DMS 273 (cell line): ENCODE measurements at regions not wholly inside any gene's neighbourhood (a gene's known extent, or its start where the extent isn't known, plus 50 kb on each side); places are given as distances from the start of the nearest gene placed in this dataset.
"Not testable (repeated sequence)": the region's sequence is repeated elsewhere in the genome, so short reads cannot be mapped to it uniquely, and the experiment has no call there.

Experiments
- DNase-seq: peaks from one replicate; lab custom pipeline; 2025; ENCODE audit not compliant: unreplicated experiment; lab: John Stamatoyannopoulos, UW

DNA sequence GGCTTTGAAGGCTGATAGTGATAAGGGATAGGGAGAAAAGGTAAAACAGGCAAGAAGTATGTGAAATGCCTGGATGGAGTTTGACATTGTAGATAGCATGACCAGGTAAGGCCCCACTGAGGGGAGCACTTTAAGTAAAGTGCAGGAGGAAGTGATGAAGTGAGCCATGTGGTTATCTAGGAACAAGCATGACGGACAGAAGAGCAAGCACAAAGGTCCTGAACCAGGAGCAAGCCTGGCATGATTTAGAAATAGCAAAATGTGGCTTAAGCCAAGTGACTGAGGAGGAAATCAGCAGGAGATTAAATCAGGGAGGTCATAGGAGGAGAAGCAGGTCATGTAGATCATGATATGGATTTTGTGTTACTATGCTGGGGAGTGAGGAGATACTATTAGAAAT lies 129.2 kb downstream of the GLUL start:
- DNase-seq, result no peak

DNA sequence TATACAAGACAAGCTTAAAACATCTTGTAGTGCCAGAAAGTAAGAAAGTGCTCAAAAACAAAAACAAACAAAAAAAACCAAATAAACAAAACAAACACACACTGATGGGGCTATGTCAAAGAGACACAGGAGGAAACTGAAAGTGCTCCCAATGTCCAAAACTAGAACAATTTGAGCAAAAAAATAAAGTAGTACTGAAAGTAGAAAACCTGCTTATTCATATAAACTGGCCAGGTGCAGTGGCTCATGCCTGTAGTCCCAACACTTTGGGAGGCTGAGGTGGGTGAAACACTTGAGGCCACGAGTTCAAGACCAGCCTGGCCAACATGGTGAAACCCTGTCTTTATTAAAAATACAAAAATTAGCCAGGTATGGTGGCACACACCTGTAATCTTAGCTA lies 129.9 kb downstream of the GLUL start:
- no peak for DNase-seq

DNA sequence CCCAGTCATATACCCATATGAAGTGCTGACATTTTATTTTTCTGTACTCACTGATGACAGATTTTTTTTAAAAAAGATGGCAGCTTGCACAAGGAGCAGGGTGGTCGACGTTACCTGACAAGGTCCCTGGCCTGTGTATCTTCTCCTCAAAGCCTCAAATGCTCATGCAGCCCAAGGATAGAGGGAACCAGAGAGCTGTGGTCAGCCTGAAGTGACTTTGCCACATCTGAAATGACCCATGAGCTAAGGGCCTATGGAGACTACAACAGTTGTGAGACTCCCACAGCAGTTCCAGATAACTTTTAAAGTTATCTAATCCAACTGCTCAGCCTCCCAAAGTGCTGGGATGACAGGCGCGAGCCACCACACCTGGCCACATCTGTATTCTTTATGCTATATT lies 131.1 kb downstream of the GLUL start:
- DNase-seq, result no peak

DNA sequence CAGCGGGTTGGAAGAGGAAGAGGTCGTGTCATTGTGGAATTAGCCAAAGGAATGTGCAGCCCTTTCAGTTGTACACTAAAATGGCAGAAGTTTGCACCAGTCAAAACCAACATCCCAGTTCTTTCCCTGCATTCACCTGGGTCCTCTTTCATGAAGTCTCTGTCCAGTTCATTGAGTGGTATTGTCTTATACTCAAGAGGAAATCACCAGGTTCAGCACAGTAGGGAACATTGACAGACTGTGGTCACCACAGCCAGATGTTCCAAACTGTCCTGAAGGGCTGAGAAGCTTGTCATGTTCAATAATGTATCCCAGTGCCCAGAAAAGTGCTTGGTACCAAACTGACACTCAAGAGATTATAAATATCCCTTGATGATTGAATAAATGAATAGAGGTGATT lies 131.6 kb downstream of the GLUL start:
- DNase-seq, result no peak

DNA sequence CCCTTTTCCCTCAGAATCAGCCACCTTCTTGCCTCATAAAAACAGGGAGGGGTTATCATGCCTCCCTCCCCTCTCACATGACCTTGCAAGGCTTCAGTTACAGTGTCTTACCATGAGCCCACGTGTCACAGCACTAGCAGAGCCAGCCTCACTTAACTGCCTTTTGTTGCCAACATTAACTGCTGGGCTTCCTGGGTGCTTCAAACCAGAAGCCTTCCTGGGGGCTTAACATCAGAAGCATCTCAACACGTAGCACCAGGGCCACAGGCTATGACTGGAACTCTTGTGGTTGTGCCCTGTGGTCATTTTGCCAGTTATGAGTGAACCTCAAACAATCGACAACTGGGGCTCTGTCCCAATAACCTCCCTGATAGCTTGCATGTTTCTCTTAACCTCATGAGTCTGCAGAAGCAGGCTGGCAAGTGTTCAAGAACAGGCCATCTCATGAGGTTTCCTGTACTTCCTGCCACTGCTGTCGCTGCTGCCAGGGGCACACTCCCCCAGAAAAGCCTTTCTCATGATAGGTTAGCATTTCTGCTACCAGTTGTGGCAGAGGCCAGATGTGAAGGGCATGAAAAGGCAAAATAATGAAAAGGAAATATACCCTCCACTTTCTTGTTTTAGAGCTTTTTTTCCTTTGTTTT lies 132.2 kb downstream of the GLUL start:
- DNase-seq, result no peak

DNA sequence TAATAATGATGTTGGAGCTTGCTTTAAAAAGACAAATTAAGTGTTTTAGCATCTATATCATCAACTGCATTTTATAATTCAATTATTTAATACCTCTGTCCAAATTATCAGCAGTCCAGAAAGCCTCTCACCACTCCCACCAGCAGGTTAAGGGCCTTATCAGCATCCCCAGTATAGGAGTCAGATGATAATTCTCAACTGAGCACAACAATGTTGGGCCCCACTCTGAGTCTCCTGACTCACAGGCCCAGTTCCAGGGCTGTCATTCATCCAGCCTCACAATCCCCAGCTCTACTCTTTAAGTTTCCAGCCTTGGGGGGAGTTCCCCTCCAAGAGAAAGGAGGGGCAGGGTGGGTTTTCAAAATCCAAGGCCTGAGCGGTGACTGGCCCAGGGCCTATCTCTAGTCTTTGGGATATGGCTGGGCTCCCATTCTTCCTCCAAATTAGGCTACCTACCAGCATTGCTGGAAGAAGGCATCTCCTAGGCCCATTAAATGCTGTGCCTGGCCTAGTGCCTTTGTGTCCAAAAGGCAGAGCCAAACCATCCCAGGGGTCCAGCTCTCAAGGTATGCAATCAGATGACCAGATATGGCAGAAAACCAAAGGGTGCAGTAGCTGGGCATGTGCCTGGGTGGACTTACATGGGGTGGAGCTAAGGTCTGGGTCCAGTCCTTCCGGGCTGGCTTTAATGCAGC lies 134.1 kb downstream of the GLUL start:
- no peak for DNase-seq

DNA sequence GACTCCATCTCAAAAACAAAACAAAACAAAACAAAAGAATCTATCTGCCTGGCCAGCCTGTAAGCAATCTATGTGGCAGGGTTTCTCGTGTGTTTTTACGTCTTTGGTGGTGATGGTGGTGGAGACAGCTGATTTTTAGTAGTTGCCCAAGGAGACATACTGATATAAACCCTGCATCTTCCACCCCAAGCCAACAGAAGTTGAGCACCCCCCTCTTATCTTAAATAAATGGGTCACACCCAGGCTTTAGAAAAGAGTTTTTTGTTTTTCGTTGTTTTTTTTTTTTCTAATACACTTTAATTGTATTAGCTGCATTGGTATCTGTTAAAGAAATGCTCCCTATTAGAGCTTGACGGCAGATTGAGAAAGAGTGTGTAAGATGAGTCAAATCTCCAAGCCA lies 134.7 kb downstream of the GLUL start:
- no peak for DNase-seq

DNA sequence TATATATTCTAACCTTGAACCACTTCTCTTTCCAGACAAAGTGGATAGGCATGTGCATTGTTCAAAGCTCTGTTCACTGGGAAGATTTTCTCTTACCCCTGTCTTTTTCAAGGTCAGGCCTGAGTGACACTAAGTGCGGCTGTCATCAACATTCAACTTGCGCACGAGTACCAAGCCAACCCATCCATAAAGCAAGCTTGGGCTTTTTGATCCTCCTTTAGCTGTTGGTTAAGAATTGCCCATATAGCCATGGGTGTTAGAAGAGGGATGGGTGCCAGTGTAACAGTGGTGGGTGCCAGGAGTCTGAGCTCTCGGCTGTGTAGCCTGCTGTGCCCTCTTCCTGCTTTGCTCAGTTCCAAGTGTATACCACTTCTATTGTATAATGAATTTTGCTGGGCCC lies 136.1 kb downstream of the GLUL start:
- DNase-seq, result no peak

DNA sequence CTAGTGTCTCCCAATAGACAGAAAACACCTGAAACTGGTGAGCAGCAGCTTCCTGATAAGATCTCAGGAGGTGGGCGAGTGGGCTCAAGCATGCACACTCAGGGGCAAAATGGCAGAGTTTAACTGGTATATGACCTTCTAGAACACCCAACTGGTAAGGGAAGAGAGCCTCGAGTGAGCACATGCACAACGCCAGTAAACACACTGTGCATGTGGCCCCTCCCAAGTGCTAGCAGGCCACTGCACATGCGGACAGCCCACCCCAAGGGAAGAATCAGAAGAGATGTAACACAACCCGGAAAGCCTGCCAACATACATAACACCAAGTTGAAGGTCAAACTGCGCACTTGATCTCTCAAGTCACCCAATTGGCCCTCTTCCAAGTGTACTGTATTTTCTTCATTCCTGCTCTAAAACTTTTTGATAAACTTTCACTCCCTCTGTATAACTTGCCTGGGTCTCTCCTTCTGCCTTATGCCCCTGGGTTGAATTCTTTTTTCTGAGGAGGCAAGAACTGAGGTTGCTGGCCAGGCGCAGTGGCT lies 138.2 kb downstream of the GLUL start:
- DNase-seq, result no peak

DNA sequence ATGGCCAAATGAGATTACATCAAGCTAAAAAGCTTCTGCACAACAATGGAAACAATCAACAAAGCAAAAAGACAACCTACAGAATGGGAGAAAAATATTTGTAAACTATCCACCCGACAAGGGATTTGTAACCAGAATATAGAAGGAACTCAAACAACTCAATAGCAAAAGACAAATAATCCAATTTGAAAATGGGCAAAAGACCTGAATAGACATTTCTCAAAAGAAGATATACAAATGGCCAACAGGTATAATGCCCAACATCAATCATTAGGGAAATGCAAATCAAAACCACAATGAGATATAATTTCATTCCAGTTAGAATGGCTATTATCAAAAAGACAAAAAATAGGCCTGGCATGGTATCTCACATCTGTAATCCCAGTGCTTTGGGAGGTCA lies 140.0 kb downstream of the GLUL start:
- no peak for DNase-seq

DNA sequence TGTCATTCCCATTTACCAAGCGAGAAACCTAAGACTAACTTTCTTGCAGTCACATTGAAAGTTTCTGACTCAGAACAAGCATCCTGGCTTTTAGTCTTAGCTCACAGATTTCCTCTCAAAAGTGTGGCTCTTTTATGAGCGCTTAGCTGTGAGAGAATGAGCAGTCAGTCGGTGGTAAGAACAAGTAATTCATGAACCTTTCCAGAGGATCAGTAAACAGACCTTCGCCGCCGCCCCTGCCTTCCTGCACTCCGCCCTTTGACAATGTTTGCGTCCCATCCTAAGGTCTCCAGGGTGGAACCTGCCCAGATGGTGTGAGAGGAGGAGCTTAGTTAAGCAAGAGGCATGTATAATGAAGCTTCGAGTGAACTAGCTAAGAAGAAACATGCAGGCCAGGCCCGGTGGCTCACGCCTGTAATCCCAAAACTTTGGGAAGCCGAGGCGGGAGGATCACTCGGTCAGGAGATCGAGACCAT lies 142.4 kb downstream of the GLUL start:
- peak; percentile 22 for DNase-seq

DNA sequence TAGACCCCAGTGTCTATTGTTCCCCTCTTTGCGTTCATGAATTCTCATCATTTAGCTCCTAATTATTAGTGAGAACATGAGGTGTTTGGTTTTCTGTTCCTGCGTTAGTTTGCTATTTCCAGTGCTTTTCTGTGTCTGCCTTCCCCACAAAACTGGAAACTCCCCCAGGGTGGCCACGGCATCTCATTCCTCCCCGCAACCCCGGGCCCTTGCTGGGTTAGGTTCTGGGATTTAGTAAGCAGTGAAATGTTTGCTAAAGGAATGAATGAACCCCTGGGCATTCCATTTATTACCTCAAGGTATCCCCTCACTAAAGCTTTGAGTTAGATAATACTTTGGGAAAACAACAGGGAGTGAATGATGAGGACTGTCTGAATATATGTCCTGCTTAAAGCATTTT lies 142.9 kb downstream of the GLUL start:
- DNase-seq, result no peak

DNA sequence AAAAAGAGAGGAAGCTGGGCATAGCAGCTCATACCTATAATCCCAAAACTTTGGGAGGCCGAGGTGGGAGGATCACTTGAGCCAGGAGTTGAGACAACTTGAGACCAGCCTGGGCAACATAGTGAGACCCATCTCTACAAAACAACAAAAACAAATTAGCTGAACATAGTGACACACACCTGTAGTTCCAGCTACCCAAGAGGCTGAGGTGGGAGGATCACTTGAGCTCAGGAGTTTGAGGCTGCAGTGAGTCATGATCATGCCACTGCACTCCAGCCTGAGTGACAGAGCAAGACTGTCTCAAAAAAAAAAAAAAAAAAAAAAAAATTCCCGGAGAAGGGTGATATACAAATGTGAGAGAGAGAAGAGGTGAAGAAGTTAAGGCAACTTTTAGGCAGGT lies 143.8 kb downstream of the GLUL start:
- DNase-seq, result not testable (repeated sequence)

DNA sequence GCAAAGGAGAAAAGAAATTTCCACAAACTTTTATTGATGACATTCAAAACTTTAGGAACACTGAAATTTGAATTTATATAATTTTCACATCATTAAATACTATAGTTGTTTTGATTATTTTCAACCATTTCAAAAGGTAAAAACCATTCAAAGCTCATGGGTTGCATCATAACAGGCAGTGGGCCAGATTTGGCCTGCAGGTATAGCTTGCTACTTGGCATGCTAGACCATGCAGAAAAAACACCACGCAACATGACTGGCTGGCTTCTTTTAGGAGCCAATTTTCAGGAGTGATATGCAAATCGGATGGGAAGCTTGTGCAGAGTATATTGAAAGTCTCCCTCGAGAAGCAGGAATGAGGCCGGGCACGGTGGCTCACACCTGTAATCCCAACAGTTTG lies 144.8 kb downstream of the GLUL start:
- no peak for DNase-seq

DNA sequence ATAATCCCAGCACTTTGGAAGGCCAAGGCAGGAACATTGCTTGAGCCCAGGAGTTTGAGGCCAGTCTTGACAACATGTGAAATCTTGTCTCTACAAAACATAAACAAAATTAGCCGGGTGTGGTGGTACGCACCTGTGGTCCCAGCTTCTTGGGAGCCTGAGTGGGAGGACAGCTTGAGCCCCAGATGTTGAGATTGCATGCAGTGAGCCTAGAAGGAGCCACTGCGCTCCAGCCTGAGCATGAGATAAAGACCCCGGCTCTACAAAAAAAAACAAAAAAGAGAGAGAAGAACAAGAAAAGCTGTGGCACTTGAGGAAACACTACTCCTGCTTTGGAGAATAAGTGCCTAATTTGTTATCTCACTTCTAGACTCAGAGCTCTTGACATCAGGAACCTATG lies 146.6 kb downstream of the GLUL start:
- no peak for DNase-seq

DNA sequence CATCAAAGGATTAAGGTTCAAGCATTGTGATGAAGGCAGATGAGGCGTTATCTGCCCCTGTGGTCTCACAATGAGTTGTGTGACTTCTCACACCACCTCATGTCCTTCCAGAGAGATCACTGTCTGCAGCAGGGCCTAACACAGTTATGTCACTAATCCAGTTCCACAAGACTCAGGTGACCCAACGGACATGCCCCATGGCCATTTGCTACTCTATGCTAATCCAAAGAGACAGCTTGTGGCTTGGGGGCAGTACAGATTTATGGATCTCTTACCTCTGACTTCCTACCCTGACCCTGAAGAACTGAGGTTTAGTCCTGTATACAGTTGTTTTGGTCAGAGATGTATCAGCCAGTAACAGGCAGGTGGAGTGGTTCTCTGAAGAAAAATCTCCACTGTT lies 147.1 kb downstream of the GLUL start:
- no peak for DNase-seq

DNA sequence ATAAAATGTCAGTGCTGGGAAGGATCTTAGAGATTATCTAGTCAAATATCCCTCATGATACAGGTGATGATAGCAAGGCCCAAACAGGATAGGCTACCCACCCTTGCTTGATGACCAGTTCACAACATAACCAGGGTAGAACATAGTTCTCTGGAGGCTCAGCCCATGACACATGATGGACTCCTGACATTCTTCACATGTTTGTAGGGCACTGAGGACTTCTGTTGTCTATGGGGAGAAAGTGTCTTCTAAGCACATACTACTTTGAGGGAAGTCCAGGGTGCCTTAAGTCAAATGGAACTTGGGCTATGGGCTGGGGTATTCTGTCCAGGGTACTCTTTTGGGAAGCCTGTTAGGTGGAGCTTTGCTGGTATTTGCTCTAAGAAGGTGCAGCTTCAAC lies 148.9 kb downstream of the GLUL start:
- no peak for DNase-seq

DNA sequence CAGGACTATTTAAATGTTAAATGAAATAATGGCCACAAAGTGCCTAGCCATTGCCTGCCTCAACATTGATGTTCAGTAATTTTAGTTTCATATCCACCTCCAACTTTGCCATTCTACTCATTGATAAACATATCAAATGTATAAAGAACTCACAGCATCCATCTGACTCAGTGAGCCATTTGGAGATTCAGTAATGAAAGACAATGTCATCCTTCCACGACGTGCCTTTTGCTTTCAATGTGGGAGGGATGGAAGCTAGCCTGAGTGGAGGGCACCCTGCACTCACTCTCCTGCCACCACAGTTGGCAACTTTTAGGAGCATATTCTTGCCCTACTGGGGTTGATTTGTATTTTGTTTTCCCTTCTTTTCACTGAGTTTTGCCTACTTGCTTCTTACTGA lies 151.5 kb downstream of the GLUL start:
- no peak for DNase-seq

DNA sequence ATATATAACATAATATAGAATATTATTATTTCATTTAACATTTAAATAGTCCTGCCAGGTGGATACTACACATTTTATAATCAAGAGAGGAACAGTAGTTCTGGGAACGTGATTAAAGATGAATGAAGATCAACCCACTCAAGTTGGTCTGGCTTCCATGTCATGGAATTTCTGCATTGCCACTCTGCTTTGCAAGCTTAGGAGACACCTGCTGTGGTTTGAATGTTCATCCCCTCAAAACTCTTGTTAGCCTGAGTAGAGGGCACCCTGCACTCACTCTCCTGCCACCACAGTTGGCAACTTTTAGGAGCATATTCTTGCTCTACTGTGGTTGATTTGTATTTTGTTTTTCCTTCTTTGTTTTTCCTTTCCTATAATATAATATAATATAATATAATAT lies 153.2 kb downstream of the GLUL start:
- no peak for DNase-seq

DNA sequence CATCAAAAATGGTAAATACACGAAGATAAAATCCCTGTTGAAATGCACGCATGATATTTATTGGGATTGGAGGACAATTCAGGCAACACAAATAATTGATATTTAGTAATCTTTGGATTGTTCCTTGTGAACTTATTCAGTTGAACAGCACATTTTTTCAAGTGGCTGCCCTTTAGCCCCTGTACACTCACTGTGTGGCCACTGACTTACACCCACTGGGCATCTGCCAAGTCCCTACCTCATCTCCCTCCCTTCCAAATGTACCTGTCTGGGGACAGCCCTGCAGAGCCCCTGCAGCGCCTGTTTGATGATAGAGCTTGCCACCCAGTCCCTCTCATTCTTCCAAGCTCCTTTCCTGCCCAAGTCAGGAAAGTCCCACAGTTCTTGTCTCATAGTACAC lies 154.3 kb downstream of the GLUL start:
- DNase-seq, result no peak

DNA sequence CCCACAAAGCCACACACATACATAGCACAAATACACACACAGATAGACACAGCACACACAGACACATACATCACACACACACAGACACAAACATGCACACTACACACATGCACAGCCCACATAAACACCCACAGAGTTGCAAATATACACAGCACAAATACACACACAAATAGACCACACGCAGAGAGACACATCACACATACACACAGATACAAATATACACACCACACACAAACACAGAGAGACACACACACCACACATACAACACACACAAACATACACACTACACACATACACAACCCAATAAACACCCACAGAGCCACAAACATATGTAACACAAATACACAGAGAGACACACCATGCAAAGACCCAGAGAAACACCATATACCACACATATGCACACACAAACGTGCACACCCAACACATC lies 154.9 kb downstream of the GLUL start:
- DNase-seq, result no peak

DNA sequence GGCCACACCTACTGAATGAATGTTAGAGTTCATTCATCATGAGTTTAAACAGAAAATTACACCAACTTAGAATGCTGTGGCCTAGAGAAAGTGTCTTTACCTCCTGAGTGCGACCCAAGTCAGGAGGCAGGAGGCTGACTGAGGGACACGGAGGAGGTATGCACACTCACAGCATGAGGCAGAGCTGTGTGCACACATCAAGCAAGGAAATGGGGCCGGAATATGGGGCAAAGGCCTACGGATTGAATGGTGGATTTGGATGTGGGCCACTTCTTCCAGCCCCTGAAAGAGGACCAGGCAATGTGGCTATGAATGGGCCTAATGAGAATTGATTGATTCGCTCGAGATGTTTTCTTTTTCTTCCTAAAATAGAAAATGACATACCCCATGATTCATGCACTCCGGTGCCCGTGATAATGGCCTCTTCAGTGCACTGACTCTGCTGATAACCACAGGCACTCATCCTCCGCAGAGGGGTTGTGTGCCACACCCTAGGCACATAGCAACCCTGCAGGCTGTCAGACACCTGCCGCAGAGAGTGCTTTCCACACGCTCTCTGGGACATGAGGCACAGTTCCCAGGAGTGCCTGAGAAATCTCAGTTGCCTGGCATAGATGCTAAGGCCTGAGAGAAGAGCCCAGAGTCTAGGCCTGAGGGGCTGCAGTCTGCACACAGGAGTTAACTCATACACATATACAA lies 155.5 kb downstream of the GLUL start:
- no peak for DNase-seq
